ENCODE measurements at regions not wholly inside any gene's neighbourhood (a gene's known extent, or its start where the extent isn't known, plus 50 kb on each side); places are given as distances from the start of the nearest gene placed in this dataset.

DNA sequence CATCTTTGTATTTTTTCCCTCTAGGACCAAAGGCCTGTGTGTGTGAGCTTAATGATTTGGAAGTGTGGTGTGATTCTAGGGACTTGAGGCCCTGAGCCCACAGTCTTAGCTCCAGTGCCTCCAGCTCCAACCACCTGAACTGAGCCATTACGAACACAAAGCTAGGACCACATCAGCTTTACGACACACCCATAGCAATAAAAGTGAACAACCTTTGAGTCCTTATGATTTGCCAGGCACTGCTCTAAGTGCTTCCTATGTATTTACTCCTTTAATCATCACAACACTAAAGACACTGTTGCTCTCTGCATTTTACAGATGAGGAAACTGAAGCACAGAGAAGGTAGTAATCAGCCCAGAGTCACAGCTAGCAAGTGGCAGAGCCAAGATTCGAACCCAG, 126.4 kb downstream of the EHF start:
- TF ChIP-seq, protein P1, sequence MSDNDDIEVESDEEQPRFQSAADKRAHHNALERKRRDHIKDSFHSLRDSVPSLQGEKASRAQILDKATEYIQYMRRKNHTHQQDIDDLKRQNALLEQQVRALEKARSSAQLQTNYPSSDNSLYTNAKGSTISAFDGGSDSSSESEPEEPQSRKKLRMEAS (IDR thresholded peaks at IDR 0.05; ENCODE audit: low read depth), result no peak
- TF ChIP-seq, protein P2, sequence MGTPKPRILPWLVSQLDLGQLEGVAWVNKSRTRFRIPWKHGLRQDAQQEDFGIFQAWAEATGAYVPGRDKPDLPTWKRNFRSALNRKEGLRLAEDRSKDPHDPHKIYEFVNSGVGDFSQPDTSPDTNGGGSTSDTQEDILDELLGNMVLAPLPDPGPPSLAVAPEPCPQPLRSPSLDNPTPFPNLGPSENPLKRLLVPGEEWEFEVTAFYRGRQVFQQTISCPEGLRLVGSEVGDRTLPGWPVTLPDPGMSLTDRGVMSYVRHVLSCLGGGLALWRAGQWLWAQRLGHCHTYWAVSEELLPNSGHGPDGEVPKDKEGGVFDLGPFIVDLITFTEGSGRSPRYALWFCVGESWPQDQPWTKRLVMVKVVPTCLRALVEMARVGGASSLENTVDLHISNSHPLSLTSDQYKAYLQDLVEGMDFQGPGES (IDR thresholded peaks at IDR 0.05; ENCODE audit: low read depth, low read length), result no peak
- no peak for TF ChIP-seq MEF2A (IDR thresholded peaks at IDR 0.05; ENCODE audit: borderline replicate concordance, low read depth)
- TF ChIP-seq, protein P3, sequence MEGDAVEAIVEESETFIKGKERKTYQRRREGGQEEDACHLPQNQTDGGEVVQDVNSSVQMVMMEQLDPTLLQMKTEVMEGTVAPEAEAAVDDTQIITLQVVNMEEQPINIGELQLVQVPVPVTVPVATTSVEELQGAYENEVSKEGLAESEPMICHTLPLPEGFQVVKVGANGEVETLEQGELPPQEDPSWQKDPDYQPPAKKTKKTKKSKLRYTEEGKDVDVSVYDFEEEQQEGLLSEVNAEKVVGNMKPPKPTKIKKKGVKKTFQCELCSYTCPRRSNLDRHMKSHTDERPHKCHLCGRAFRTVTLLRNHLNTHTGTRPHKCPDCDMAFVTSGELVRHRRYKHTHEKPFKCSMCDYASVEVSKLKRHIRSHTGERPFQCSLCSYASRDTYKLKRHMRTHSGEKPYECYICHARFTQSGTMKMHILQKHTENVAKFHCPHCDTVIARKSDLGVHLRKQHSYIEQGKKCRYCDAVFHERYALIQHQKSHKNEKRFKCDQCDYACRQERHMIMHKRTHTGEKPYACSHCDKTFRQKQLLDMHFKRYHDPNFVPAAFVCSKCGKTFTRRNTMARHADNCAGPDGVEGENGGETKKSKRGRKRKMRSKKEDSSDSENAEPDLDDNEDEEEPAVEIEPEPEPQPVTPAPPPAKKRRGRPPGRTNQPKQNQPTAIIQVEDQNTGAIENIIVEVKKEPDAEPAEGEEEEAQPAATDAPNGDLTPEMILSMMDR (IDR thresholded peaks at IDR 0.05), result no peak
- TF ChIP-seq RCOR1 (IDR thresholded peaks at IDR 0.05; ENCODE audit: low read length), result no peak
- TF ChIP-seq POLR2AphosphoS5 (IDR thresholded peaks at IDR 0.05; ENCODE audit: low read depth, low read length), result no peak
- TF ChIP-seq NFIC (IDR thresholded peaks at IDR 0.05; ENCODE audit: borderline replicate concordance), result no peak
- TF ChIP-seq GATA2 (CRISPR knock-in tag; IDR thresholded peaks at IDR 0.05), result no peak
- no peak for TF ChIP-seq JUND (IDR thresholded peaks at IDR 0.05)
- no peak for TF ChIP-seq TCF12 (IDR thresholded peaks at IDR 0.05)
- no peak for TF ChIP-seq SMC3 (IDR thresholded peaks at IDR 0.05; ENCODE audit: low read depth, low read length)
- TF ChIP-seq NRF1 (IDR thresholded peaks at IDR 0.05; ENCODE audit: low read depth, low read length), result no peak
- TF ChIP-seq, protein P4, sequence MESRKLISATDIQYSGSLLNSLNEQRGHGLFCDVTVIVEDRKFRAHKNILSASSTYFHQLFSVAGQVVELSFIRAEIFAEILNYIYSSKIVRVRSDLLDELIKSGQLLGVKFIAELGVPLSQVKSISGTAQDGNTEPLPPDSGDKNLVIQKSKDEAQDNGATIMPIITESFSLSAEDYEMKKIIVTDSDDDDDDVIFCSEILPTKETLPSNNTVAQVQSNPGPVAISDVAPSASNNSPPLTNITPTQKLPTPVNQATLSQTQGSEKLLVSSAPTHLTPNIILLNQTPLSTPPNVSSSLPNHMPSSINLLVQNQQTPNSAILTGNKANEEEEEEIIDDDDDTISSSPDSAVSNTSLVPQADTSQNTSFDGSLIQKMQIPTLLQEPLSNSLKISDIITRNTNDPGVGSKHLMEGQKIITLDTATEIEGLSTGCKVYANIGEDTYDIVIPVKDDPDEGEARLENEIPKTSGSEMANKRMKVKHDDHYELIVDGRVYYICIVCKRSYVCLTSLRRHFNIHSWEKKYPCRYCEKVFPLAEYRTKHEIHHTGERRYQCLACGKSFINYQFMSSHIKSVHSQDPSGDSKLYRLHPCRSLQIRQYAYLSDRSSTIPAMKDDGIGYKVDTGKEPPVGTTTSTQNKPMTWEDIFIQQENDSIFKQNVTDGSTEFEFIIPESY (IDR thresholded peaks at IDR 0.05; ENCODE audit: borderline replicate concordance, low read depth), result no peak
- no peak for TF ChIP-seq SIN3A (IDR thresholded peaks at IDR 0.05; ENCODE audit: borderline replicate concordance, low read depth, low read length)
